ENCODE measurements at regions not wholly inside any gene's neighbourhood (a gene's known extent, or its start where the extent isn't known, plus 50 kb on each side); places are given as distances from the start of the nearest gene placed in this dataset.
"Not testable (repeated sequence)": the region's sequence is repeated elsewhere in the genome, so short reads cannot be mapped to it uniquely, and the experiment has no call there.

- H3K9me3 ChIP-seq (ENCODE audit: control insufficient read depth in 2 of 3, low read length in 3 of 3); H3K4me3 ChIP-seq (ENCODE audit: low read length); H3K36me3 ChIP-seq (ENCODE audit: control insufficient read depth in 2 of 3, insufficient read depth in 3 of 3, low read length in 3 of 3); ATAC-seq; H3K4me3 Mint-ChIP-seq; DNase-seq; H3K27ac ChIP-seq (ENCODE audit: low read depth, low read length); POLR2A ChIA-PET; H3K27ac Mint-ChIP-seq; H3K27me3 ChIP-seq (ENCODE audit: control insufficient read depth in 2 of 2, insufficient read depth in 2 of 2, low read length in 2 of 2); H3K4me1 ChIP-seq (ENCODE audit: control insufficient read depth in 2 of 2, insufficient read depth in 2 of 2, low read length in 2 of 2); CTCF ChIA-PET: not testable (repeated sequence)
- Mint-ChIP-seq H3K36me3 (peaks cover 0 to 23% (median 4%) of the 10 kb centered on the region in 5 donors), H3K9me3 (peaks cover 4 to 46% (median 21%) of the 10 kb centered on the region in 11 donors), H3K4me1 (peaks cover 0 to 10% (median 9%) of the 10 kb centered on the region in 7 donors), H3K27me3 (peaks cover 12 to 39% (median 32%) of the 10 kb centered on the region in 5 donors)
- intact Hi-C loops (cut with micrococcal nuclease): loop anchor here in 1 of 2 donors (10.0 kb wide), 1 partner anchor 833 kb away; no protein-coding TSS in a partner anchor
Measured at GRCh38 chr12:46988122-46988521, 91.3 kb upstream of the PCED1B start.

GRCh38 chr12:46990211-46990610, 89.2 kb upstream of the PCED1B start:
- H3K27me3 ChIP-seq (ENCODE audit: control insufficient read depth in 2 of 2, insufficient read depth in 2 of 2, low read length in 2 of 2): no peaks in the 10 kb centered on the region
- Mint-ChIP-seq H3K4me3 (no peak overlapping the region), H3K27ac (no peak overlapping the region), H3K36me3 (peaks cover 0 to 23% (median 4%) of the 10 kb centered on the region in 5 donors), H3K27me3 (peaks cover 0 to 36% (median 26%) of the 10 kb centered on the region in 5 donors), H3K9me3 (peaks cover 4 to 46% (median 21%) of the 10 kb centered on the region in 11 donors), H3K4me1 (no peaks in the 10 kb centered on the region)
- H3K27ac ChIP-seq (ENCODE audit: low read depth, low read length): no peak overlapping the region
- H3K9me3 ChIP-seq (ENCODE audit: control insufficient read depth in 2 of 3, low read length in 3 of 3): no peaks in the 10 kb centered on the region
- DNase-seq (no peak), ATAC-seq (no peak)
- no peak overlapping the region for H3K4me3 ChIP-seq (ENCODE audit: low read length)
- ChIA-PET CTCF (no interaction called here), POLR2A (no interaction called here)
- H3K36me3 ChIP-seq (ENCODE audit: control insufficient read depth in 2 of 3, insufficient read depth in 3 of 3, low read length in 3 of 3): no peaks in the 10 kb centered on the region
- no peaks in the 10 kb centered on the region for H3K4me1 ChIP-seq (ENCODE audit: control insufficient read depth in 2 of 2, insufficient read depth in 2 of 2, low read length in 2 of 2)
- intact Hi-C loops (cut with micrococcal nuclease): no loop called here

GRCh38 chr12:46992051-46992450, 87.4 kb upstream of the PCED1B start:
- H3K36me3 ChIP-seq (ENCODE audit: control insufficient read depth in 2 of 3, insufficient read depth in 3 of 3, low read length in 3 of 3); H3K4me3 Mint-ChIP-seq; H3K4me3 ChIP-seq (ENCODE audit: low read length); H3K27ac Mint-ChIP-seq; H3K9me3 ChIP-seq (ENCODE audit: control insufficient read depth in 2 of 3, low read length in 3 of 3); CTCF ChIA-PET; H3K4me1 ChIP-seq (ENCODE audit: control insufficient read depth in 2 of 2, insufficient read depth in 2 of 2, low read length in 2 of 2); H3K4me1 Mint-ChIP-seq; ATAC-seq; H3K27me3 ChIP-seq (ENCODE audit: control insufficient read depth in 2 of 2, insufficient read depth in 2 of 2, low read length in 2 of 2); DNase-seq; intact Hi-C loops (cut with micrococcal nuclease); H3K27ac ChIP-seq (ENCODE audit: low read depth, low read length); POLR2A ChIA-PET: not testable (repeated sequence)
- H3K36me3 Mint-ChIP-seq: peaks cover 0 to 23% (median 4%) of the 10 kb centered on the region in 5 donors
- H3K9me3 Mint-ChIP-seq: peaks cover 4 to 46% (median 21%) of the 10 kb centered on the region in 11 donors
- peaks cover 0 to 30% (median 13%) of the 10 kb centered on the region in 5 donors for H3K27me3 Mint-ChIP-seq

GRCh38 chr12:46998811-46999368, 80.5 kb upstream of the PCED1B start:
- Mint-ChIP-seq H3K27ac (no peak overlapping the region), H3K4me1 (no peaks in the 10 kb centered on the region)

GRCh38 chr12:47004634-47005033, 74.8 kb upstream of the PCED1B start:
- Mint-ChIP-seq H3K27ac (no peak overlapping the region), H3K9me3 (peaks cover 0 to 4% (median 0%) of the 10 kb centered on the region in 11 donors), H3K4me3 (no peak overlapping the region), H3K4me1 (no peaks in the 10 kb centered on the region), H3K27me3 (peaks cover 16 to 41% (median 20%) of the 10 kb centered on the region in 5 donors), H3K36me3 (peaks cover 0 to 4% (median 0%) of the 10 kb centered on the region in 5 donors)
- no peak for ATAC-seq
- ChIA-PET POLR2A (no interaction called here), CTCF (no interaction called here)
- H3K9me3 ChIP-seq (ENCODE audit: control insufficient read depth in 2 of 3, low read length in 3 of 3): no peaks in the 10 kb centered on the region
- no peaks in the 10 kb centered on the region for H3K4me1 ChIP-seq (ENCODE audit: control insufficient read depth in 2 of 2, insufficient read depth in 2 of 2, low read length in 2 of 2)
- intact Hi-C loops (cut with micrococcal nuclease): no loop called here
- no peak overlapping the region for H3K4me3 ChIP-seq (ENCODE audit: low read length)
- no peaks in the 10 kb centered on the region for H3K27me3 ChIP-seq (ENCODE audit: control insufficient read depth in 2 of 2, insufficient read depth in 2 of 2, low read length in 2 of 2)
- no peak overlapping the region for H3K27ac ChIP-seq (ENCODE audit: low read depth, low read length)
- no peaks in the 10 kb centered on the region for H3K36me3 ChIP-seq (ENCODE audit: control insufficient read depth in 2 of 3, insufficient read depth in 3 of 3, low read length in 3 of 3)
- DNase-seq: no peak

More at GRCh38 chr12:46998811-46999368, 80.5 kb upstream of the PCED1B start:
- intact Hi-C loops (cut with micrococcal nuclease): no loop called here
- peaks cover 0 to 2% (median 0%) of the 10 kb centered on the region in 5 donors for H3K36me3 Mint-ChIP-seq
- CTCF ChIA-PET: no interaction called here
- Histone ChIP-seq H3K36me3 (ENCODE audit: control insufficient read depth in 2 of 3, insufficient read depth in 3 of 3, low read length in 3 of 3) (no peaks in the 10 kb centered on the region), H3K9me3 (ENCODE audit: control insufficient read depth in 2 of 3, low read length in 3 of 3) (no peaks in the 10 kb centered on the region), H3K27ac (ENCODE audit: low read depth, low read length) (no peak overlapping the region), H3K27me3 (ENCODE audit: control insufficient read depth in 2 of 2, insufficient read depth in 2 of 2, low read length in 2 of 2) (no peaks in the 10 kb centered on the region), H3K4me1 (ENCODE audit: control insufficient read depth in 2 of 2, insufficient read depth in 2 of 2, low read length in 2 of 2) (no peaks in the 10 kb centered on the region), H3K4me3 (ENCODE audit: low read length) (no peak overlapping the region)
- no peak overlapping the region for H3K4me3 Mint-ChIP-seq
- ATAC-seq (no peak), DNase-seq (no peak)
- POLR2A ChIA-PET: no interaction called here
- H3K9me3 Mint-ChIP-seq: peaks cover 0 to 8% (median 1%) of the 10 kb centered on the region in 11 donors
- peaks cover 0 to 15% (median 6%) of the 10 kb centered on the region in 5 donors for H3K27me3 Mint-ChIP-seq

GRCh38 chr12:47007048-47007447, 72.4 kb upstream of the PCED1B start:
- Histone ChIP-seq H3K27me3 (ENCODE audit: control insufficient read depth in 2 of 2, insufficient read depth in 2 of 2, low read length in 2 of 2) (no peaks in the 10 kb centered on the region), H3K36me3 (ENCODE audit: control insufficient read depth in 2 of 3, insufficient read depth in 3 of 3, low read length in 3 of 3) (no peaks in the 10 kb centered on the region), H3K4me1 (ENCODE audit: control insufficient read depth in 2 of 2, insufficient read depth in 2 of 2, low read length in 2 of 2) (no peaks in the 10 kb centered on the region), H3K9me3 (ENCODE audit: control insufficient read depth in 2 of 3, low read length in 3 of 3) (no peaks in the 10 kb centered on the region), H3K27ac (ENCODE audit: low read depth, low read length) (no peak overlapping the region), H3K4me3 (ENCODE audit: low read length) (no peak overlapping the region)
- no peaks in the 10 kb centered on the region for H3K4me1 Mint-ChIP-seq
- no peak overlapping the region for H3K27ac Mint-ChIP-seq
- intact Hi-C loops (cut with micrococcal nuclease): no loop called here
- ChIA-PET POLR2A (no interaction called here), CTCF (interaction anchor here (1.1 kb wide), 1 partner anchor 11 kb away, joined by 3 read pairs; no protein-coding TSS in a partner anchor)
- peaks cover 0 to 4% (median 0%) of the 10 kb centered on the region in 11 donors for H3K9me3 Mint-ChIP-seq
- DNase-seq: no peak
- H3K4me3 Mint-ChIP-seq: no peak overlapping the region
- peaks cover 17 to 44% (median 21%) of the 10 kb centered on the region in 5 donors for H3K27me3 Mint-ChIP-seq
- ATAC-seq: no peak
- peaks cover 0 to 4% (median 0%) of the 10 kb centered on the region in 5 donors for H3K36me3 Mint-ChIP-seq

- H3K27ac ChIP-seq (ENCODE audit: low read depth, low read length): no peak overlapping the region
- no peak overlapping the region for H3K27ac Mint-ChIP-seq
- H3K36me3 ChIP-seq (ENCODE audit: control insufficient read depth in 2 of 3, insufficient read depth in 3 of 3, low read length in 3 of 3): no peaks in the 10 kb centered on the region
- peaks cover 4 to 25% (median 15%) of the 10 kb centered on the region in 5 donors for H3K27me3 Mint-ChIP-seq
- no peaks in the 10 kb centered on the region for H3K4me1 ChIP-seq (ENCODE audit: control insufficient read depth in 2 of 2, insufficient read depth in 2 of 2, low read length in 2 of 2)
- DNase-seq (no peak), ATAC-seq (no peak)
- no peak overlapping the region for H3K4me3 ChIP-seq (ENCODE audit: low read length)
- ChIA-PET POLR2A (no interaction called here), CTCF (interaction anchor here (1.5 kb wide), 1 partner anchor 10 kb away, joined by 4 read pairs; no protein-coding TSS in a partner anchor)
- intact Hi-C loops (cut with micrococcal nuclease): loop anchor here in 1 of 2 donors (1.0 kb wide), 1 partner anchor 890 kb away; no protein-coding TSS in a partner anchor
- H3K4me3 Mint-ChIP-seq: no peak overlapping the region
- H3K36me3 Mint-ChIP-seq: peaks cover 0 to 4% (median 0%) of the 10 kb centered on the region in 5 donors
- H3K27me3 ChIP-seq (ENCODE audit: control insufficient read depth in 2 of 2, insufficient read depth in 2 of 2, low read length in 2 of 2): no peaks in the 10 kb centered on the region
- no peaks in the 10 kb centered on the region for H3K9me3 ChIP-seq (ENCODE audit: control insufficient read depth in 2 of 3, low read length in 3 of 3)
- no peaks in the 10 kb centered on the region for H3K4me1 Mint-ChIP-seq
- H3K9me3 Mint-ChIP-seq: peaks cover 0 to 4% (median 0%) of the 10 kb centered on the region in 11 donors
Measured at GRCh38 chr12:47012552-47012951, 66.9 kb upstream of the PCED1B start.

Measured in naive thymus-derived CD4-positive, alpha-beta T cell (primary cell).